ENCODE measurements at regions not wholly inside any gene's neighbourhood (a gene's known extent, or its start where the extent isn't known, plus 50 kb on each side); places are given as distances from the start of the nearest gene placed in this dataset.

- TF ChIP-seq MYPOP (CRISPR knock-in tag; IDR thresholded peaks at IDR 0.05) = no peak
- TF ChIP-seq ZNF710 (CRISPR knock-in tag; IDR thresholded peaks at IDR 0.05; ENCODE audit: borderline replicate concordance) = 0 out of 2 replicates have a peak, but pooled peaks have one; percentile 46
- no peak for TF ChIP-seq KDM3A (CRISPR knock-in tag; IDR thresholded peaks at IDR 0.05; ENCODE audit: low read depth)
- no peak for TF ChIP-seq ZNF564 (CRISPR knock-in tag; IDR thresholded peaks at IDR 0.05)
- TF ChIP-seq NR2F6 (IDR thresholded peaks at IDR 0.05) = peak; percentile 59; the same call in 1 of the 2 replicates
- peak; percentile 66 for TF ChIP-seq NR2F6 (CRISPR knock-in tag; IDR thresholded peaks at IDR 0.05)
- no peak for TF ChIP-seq CC2D1A (CRISPR knock-in tag; IDR thresholded peaks at IDR 0.05)
- TF ChIP-seq, protein P1, sequence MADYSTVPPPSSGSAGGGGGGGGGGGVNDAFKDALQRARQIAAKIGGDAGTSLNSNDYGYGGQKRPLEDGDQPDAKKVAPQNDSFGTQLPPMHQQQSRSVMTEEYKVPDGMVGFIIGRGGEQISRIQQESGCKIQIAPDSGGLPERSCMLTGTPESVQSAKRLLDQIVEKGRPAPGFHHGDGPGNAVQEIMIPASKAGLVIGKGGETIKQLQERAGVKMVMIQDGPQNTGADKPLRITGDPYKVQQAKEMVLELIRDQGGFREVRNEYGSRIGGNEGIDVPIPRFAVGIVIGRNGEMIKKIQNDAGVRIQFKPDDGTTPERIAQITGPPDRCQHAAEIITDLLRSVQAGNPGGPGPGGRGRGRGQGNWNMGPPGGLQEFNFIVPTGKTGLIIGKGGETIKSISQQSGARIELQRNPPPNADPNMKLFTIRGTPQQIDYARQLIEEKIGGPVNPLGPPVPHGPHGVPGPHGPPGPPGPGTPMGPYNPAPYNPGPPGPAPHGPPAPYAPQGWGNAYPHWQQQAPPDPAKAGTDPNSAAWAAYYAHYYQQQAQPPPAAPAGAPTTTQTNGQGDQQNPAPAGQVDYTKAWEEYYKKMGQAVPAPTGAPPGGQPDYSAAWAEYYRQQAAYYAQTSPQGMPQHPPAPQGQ (CRISPR knock-in tag; IDR thresholded peaks at IDR 0.05; ENCODE audit: borderline replicate concordance) = no peak
- TF ChIP-seq NCOA5 (CRISPR knock-in tag; IDR thresholded peaks at IDR 0.05) = no peak
- no peak for TF ChIP-seq NBN (conservative IDR thresholded peaks at IDR 0.05)
- no peak for TF ChIP-seq SPEN (CRISPR knock-in tag; IDR thresholded peaks at IDR 0.05; ENCODE audit: low read depth)
- TF ChIP-seq, protein P2, sequence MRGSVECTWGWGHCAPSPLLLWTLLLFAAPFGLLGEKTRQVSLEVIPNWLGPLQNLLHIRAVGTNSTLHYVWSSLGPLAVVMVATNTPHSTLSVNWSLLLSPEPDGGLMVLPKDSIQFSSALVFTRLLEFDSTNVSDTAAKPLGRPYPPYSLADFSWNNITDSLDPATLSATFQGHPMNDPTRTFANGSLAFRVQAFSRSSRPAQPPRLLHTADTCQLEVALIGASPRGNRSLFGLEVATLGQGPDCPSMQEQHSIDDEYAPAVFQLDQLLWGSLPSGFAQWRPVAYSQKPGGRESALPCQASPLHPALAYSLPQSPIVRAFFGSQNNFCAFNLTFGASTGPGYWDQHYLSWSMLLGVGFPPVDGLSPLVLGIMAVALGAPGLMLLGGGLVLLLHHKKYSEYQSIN (CRISPR knock-in tag; IDR thresholded peaks at IDR 0.05; ENCODE audit: borderline replicate concordance) = no peak
- no peak for TF ChIP-seq ZNF777 (CRISPR knock-in tag; IDR thresholded peaks at IDR 0.05)
- peak in 1 of 2 experiments; percentile 66; a peak in 2 of 4 replicates for TF ChIP-seq EP300 (IDR thresholded peaks at IDR 0.05; ENCODE audit: low read depth in 2 of 2, low read length in 2 of 2)
- peak; percentile 73; the same call in 1 of the 2 replicates for TF ChIP-seq EP300 (CRISPR knock-in tag; IDR thresholded peaks at IDR 0.05; ENCODE audit: borderline replicate concordance)
- no peak for TF ChIP-seq TRAFD1 (CRISPR knock-in tag; IDR thresholded peaks at IDR 0.05; ENCODE audit: borderline replicate concordance)
- no peak for TF ChIP-seq POGK (CRISPR knock-in tag; conservative IDR thresholded peaks at IDR 0.05)
- no peak for TF ChIP-seq SIN3B (IDR thresholded peaks at IDR 0.05; ENCODE audit: low read length)
- TF ChIP-seq ZBTB44 (CRISPR knock-in tag; IDR thresholded peaks at IDR 0.05) = no peak
- TF ChIP-seq RFX5 (IDR thresholded peaks at IDR 0.05; ENCODE audit: low read depth, low read length) = no peak
Observed at GRCh38 chr6:14622085-14622484, 504.5 kb downstream of the CD83 start (continued).

Data from HepG2 (cell line).